Activated CD4-positive, alpha-beta memory T cell treated with anti-CD3 and anti-CD28 coated beads, Interleukin-2, amount 10 ng/mL, durations not matched to agents 7 days and 5 days (primary cell): ENCODE measurements at regions not wholly inside any gene's neighbourhood (a gene's known extent, or its start where the extent isn't known, plus 50 kb on each side); places are given as distances from the start of the nearest gene placed in this dataset.

Experiments used
- CTCF ChIA-PET: fragments of 350-600 bp; sonication (Branson Sonifier 250); formaldehyde crosslinking; loops from one replicate; lab custom pipeline; 2021; ENCODE audit warnings: antibody characterized with exemption, inconsistent platforms; lab: Charles Lee
- POLR2A ChIA-PET: fragments of 350-600 bp; sonication (Branson Sonifier 250); formaldehyde crosslinking; loops from one replicate; lab custom pipeline; 2021; ENCODE audit warnings: antibody characterized with exemption; lab: Charles Lee
- DNase-seq: peaks from one replicate; pipeline ENCODE4 v3.0.0-alpha.2; 2020
- H3K27ac Mint-ChIP-seq: one replicate; pipeline ENCODE4 v1.8.0; 2021; ENCODE audit warnings: mild to moderate bottlenecking, mixed read lengths
- H3K27me3 Mint-ChIP-seq: one replicate; pipeline ENCODE4 v1.8.0; 2021; ENCODE audit warnings: mixed read lengths
- H3K36me3 Mint-ChIP-seq: one replicate; pipeline ENCODE4 v1.8.0; 2021; ENCODE audit warnings: low read depth, mixed read lengths
- H3K4me1 Mint-ChIP-seq: one replicate; pipeline ENCODE4 v1.8.0; 2021; ENCODE audit warnings: mixed read lengths
- H3K4me3 Mint-ChIP-seq: one replicate; pipeline ENCODE4 v1.8.0; 2021; ENCODE audit warnings: mild to moderate bottlenecking, mixed read lengths
- H3K9me3 Mint-ChIP-seq: one replicate; pipeline ENCODE4 v1.8.0; 2021; ENCODE audit warnings: mixed read lengths

DNA sequence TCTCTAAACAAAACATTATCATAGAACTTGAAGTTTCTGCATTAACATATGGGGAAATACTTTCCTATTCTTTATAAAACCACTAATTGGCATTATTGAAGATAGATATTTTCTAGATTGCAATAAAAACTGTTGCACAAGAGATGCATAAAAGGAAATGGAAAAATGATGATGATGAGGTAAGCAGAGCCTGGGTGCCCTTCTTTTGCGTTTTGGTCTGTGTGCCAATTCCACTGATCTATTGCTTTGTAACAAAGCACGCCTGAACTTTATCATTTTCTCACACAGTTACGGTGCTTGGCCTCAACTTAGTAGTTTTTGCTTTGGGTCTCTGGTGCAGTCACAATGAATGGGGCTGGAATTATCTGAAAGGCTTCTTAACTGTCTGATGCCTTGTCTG lies 450.5 kb downstream of the MAFB start:
- no peak for DNase-seq
- no peaks in the 10 kb centered on the region for H3K9me3 Mint-ChIP-seq
- ChIA-PET POLR2A (no interaction called here), CTCF (no interaction called here)
- no peaks in the 10 kb centered on the region for H3K36me3 Mint-ChIP-seq
- H3K27me3 Mint-ChIP-seq = no peaks in the 10 kb centered on the region
- H3K27ac Mint-ChIP-seq = no peak overlapping the region
- H3K4me3 Mint-ChIP-seq = no peak overlapping the region
- no peaks in the 10 kb centered on the region for H3K4me1 Mint-ChIP-seq

DNA sequence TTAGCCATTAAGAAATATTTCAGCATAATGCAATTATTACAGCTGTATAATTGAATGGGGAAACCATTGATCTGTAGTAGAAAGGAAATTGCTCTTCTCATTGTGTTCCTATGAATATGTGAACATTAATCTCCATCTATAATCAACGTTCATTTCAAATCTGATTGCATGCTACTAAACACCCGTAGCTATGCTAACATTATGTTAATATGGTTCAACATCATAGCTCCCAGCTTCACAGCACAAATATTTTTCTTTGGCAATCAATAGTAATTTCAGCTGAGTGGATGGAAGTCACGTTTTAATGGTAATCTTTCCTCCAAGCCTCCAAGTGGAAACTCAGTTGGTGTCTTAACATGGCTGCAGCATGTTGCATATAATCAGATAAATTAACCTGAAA lies 454.4 kb downstream of the MAFB start:
- no peaks in the 10 kb centered on the region for H3K27me3 Mint-ChIP-seq
- ChIA-PET CTCF (no interaction called here), POLR2A (no interaction called here)
- H3K36me3 Mint-ChIP-seq = no peaks in the 10 kb centered on the region
- no peak for DNase-seq
- no peak overlapping the region for H3K4me3 Mint-ChIP-seq
- no peak overlapping the region for H3K27ac Mint-ChIP-seq
- H3K4me1 Mint-ChIP-seq = no peaks in the 10 kb centered on the region
- no peaks in the 10 kb centered on the region for H3K9me3 Mint-ChIP-seq

DNA sequence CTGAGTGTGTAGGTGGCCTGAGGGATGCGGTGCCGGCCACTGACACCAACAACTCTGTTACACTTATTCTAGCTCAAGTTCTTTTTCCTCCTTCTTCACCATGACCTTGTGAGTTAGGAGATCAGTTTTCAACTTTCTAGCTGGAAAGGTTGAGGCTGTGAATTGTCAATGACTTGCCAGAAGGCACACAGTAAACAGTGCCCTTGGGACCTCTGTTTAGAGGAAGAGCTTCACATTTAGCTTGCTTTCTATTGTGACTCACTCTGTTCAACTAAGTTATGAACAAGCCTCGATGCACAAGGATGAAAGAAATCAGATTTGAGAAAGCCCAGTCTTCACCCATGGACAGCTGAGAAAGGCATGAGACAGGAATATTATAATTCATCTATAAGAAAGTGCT lies 455.6 kb downstream of the MAFB start:
- no peak overlapping the region for H3K27ac Mint-ChIP-seq
- POLR2A ChIA-PET = no interaction called here
- no peaks in the 10 kb centered on the region for H3K27me3 Mint-ChIP-seq
- H3K9me3 Mint-ChIP-seq = no peaks in the 10 kb centered on the region
- H3K4me1 Mint-ChIP-seq = no peaks in the 10 kb centered on the region
- no peaks in the 10 kb centered on the region for H3K36me3 Mint-ChIP-seq
- no peak for DNase-seq
- CTCF ChIA-PET = no interaction called here
- no peak overlapping the region for H3K4me3 Mint-ChIP-seq

DNA sequence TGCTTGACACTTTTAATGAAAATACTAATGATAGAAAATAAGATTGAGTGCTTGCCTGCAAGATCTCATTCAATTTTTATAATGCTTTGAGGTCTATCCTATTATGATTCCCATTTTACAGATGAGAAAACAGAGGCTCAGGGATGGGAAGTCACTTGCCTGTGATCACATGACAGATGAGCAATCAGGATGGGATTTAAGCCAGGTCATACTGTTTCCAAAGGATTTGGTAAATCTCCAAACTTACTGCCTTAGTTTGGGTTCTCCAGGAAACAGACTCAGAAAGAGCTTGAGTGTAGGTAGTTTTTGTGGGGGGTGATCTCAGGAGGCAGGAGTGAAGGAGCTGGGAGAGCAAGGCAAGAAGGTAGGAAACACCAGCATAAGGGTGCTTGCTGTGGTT lies 456.3 kb downstream of the MAFB start:
- DNase-seq = no peak
- Mint-ChIP-seq H3K4me3 (no peak overlapping the region), H3K9me3 (no peaks in the 10 kb centered on the region), H3K27ac (no peak overlapping the region), H3K27me3 (no peaks in the 10 kb centered on the region), H3K36me3 (no peaks in the 10 kb centered on the region), H3K4me1 (no peaks in the 10 kb centered on the region)
- CTCF ChIA-PET = no interaction called here
- POLR2A ChIA-PET = no interaction called here

DNA sequence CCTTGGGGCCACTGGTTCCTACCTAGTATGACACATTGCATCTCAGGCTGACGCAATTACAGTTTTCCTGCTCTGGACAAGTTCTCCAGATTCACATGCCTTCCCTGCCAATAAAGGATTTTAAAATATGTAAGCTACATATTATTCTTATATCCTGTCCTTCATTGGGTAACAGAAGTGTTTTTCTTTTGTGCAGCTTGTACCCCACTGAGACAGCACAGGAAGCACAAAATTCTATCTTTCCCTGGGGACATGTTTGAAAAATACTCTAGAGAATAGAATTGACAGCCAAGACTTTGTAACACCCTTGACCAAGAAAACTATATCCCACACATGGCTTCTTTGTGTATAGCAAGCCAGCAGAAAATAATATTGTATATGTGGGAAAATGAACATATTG lies 456.8 kb downstream of the MAFB start:
- no peaks in the 10 kb centered on the region for H3K36me3 Mint-ChIP-seq
- H3K4me1 Mint-ChIP-seq = no peaks in the 10 kb centered on the region
- no peaks in the 10 kb centered on the region for H3K9me3 Mint-ChIP-seq
- CTCF ChIA-PET = no interaction called here
- DNase-seq = no peak
- H3K4me3 Mint-ChIP-seq = no peak overlapping the region
- no peak overlapping the region for H3K27ac Mint-ChIP-seq
- POLR2A ChIA-PET = no interaction called here
- no peaks in the 10 kb centered on the region for H3K27me3 Mint-ChIP-seq

DNA sequence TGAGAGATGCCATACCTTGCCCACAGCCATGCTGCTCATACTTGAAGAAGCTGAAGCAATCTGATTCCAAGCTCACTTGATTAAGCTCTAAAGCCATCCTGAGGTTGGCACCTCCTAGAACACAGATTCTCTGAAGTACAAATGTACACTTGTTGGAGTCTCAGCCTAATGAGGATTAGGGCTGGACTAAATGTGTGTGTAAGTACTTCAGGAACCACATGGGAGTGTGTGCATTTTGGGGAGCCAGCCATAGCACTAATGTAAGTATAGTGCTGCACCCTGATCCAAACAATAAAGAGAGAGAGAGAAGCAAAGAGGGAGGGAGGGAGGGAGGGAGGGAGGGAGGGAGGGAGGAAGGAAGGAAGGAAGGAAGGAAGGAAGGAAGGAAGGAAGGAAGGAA lies 458.6 kb downstream of the MAFB start:
- Mint-ChIP-seq H3K36me3 (no peaks in the 10 kb centered on the region), H3K4me3 (no peak overlapping the region), H3K27me3 (no peaks in the 10 kb centered on the region), H3K27ac (no peak overlapping the region), H3K4me1 (no peaks in the 10 kb centered on the region), H3K9me3 (no peaks in the 10 kb centered on the region)
- no peak for DNase-seq
- ChIA-PET POLR2A (no interaction called here), CTCF (no interaction called here)

DNA sequence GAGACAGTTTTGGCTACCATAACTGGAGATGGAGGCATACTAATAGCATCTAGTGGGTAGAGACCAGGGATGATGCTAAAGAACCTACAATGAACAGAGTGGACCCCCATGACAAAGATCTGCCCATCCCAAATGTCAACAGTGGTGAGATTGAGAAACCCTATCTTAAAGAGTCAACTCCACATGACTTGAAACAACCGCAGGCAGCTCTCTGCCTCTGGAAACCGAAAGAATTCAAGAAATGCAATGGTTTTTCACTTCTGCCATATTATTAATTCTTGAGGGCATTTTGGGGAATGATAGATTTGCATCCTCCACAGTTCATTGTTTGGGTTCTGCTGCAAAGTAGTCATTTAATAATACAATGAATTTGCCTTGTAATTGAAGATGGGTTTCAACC lies 463.4 kb downstream of the MAFB start:
- no peak for DNase-seq
- ChIA-PET CTCF (no interaction called here), POLR2A (no interaction called here)
- no peaks in the 10 kb centered on the region for H3K9me3 Mint-ChIP-seq
- no peaks in the 10 kb centered on the region for H3K36me3 Mint-ChIP-seq
- H3K4me3 Mint-ChIP-seq = no peak overlapping the region
- H3K27me3 Mint-ChIP-seq = no peaks in the 10 kb centered on the region
- H3K4me1 Mint-ChIP-seq = no peaks in the 10 kb centered on the region
- H3K27ac Mint-ChIP-seq = no peak overlapping the region

DNA sequence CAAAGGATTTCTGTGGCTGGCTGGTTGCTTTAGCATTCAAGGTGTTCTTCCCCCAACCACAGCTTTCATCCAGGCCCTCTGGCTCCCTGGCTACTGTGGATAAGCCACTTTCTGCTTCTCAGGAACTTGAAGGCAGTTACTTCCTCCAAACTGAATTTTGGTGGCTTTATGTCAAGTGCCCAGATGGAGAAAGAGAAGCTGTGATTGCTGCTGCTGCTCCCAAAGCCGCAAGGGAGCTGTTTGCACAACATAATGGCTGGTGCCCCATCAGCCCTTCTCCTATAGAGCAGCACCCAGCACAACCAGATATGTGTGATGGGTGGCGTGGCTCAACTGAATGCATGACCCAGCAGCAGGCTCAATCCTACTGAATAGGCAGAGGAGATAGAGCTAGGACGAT lies 465.2 kb downstream of the MAFB start:
- ChIA-PET POLR2A (no interaction called here), CTCF (no interaction called here)
- no peak overlapping the region for H3K27ac Mint-ChIP-seq
- H3K27me3 Mint-ChIP-seq = no peaks in the 10 kb centered on the region
- no peaks in the 10 kb centered on the region for H3K4me1 Mint-ChIP-seq
- no peak overlapping the region for H3K4me3 Mint-ChIP-seq
- DNase-seq = no peak
- no peaks in the 10 kb centered on the region for H3K9me3 Mint-ChIP-seq
- no peaks in the 10 kb centered on the region for H3K36me3 Mint-ChIP-seq

DNA sequence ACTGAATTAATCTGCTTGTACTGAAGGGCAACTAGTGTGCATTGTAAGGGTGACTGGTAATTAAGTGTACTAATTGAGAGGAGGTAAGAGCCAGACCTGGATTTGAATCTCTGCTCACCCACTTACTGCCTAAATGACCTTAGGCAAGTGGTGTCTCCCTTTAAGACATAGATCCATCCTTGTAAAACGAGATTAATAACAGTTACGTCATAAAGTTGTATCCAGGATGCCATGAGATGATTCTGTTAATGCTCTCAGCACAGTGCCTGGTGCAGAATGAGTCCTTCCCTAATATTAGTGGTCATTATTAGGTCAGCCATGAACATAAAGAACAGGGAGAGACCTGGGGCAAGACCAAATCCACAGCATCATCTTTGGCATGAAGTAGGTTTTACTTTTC lies 470.1 kb downstream of the MAFB start:
- Mint-ChIP-seq H3K9me3 (no peaks in the 10 kb centered on the region), H3K27ac (no peak overlapping the region), H3K36me3 (no peaks in the 10 kb centered on the region), H3K27me3 (no peaks in the 10 kb centered on the region), H3K4me1 (no peaks in the 10 kb centered on the region), H3K4me3 (no peak overlapping the region)
- CTCF ChIA-PET = no interaction called here
- POLR2A ChIA-PET = no interaction called here
- DNase-seq = no peak

DNA sequence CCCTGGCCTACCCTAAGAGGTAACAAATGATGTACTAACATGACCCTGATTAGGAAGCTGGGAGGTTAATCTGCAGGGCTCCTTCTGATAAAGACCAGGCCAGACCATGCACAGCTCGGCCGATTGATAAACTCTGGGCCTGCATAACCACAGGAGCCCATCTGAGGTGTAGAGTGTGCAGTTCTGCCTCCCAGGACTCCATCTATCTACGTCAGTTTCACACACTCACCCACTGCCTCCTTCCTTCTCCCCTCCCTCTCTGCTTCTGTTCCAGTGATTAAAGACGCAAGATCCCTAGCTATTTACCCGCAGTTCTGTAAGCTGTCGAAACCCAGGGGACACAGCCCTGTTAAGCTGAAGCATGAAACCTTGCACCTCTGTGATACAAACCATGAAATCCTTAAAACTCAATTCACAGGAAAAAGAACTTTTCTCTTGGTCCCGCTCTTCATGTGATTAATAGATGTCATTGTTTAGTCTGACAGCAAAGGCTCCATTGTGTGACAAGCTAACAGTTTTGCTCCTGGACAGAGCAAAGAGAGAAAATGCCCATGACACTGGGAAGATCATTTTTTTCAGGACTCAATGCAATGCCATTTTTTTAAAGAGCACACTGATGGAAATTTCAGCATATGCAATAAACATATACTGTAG lies 470.6 kb downstream of the MAFB start:
- H3K36me3 Mint-ChIP-seq = no peaks in the 10 kb centered on the region
- POLR2A ChIA-PET = no interaction called here
- no peaks in the 10 kb centered on the region for H3K9me3 Mint-ChIP-seq
- no peaks in the 10 kb centered on the region for H3K4me1 Mint-ChIP-seq
- no peak overlapping the region for H3K4me3 Mint-ChIP-seq
- no peaks in the 10 kb centered on the region for H3K27me3 Mint-ChIP-seq
- DNase-seq = no peak
- H3K27ac Mint-ChIP-seq = no peak overlapping the region
- CTCF ChIA-PET = no interaction called here

DNA sequence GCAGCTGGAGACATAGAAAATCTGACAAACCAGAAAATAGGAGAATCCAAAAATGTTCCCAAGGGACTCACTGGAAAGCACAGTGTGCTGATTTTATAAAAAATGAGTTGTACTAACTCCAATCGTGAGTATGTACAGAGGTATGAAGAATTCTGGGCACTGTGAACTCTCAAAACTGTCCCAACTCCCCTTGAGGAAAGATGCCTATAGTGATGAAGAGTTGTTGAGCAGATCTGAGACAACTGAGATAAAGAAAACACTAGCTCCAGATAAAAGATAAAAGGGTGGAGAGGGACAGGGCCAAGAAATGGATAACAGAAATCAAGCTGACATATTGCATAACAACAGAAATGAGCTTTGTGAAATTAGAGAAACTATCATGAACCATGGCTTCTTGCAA lies 481.4 kb downstream of the MAFB start:
- CTCF ChIA-PET = no interaction called here
- no peak overlapping the region for H3K27ac Mint-ChIP-seq

DNA sequence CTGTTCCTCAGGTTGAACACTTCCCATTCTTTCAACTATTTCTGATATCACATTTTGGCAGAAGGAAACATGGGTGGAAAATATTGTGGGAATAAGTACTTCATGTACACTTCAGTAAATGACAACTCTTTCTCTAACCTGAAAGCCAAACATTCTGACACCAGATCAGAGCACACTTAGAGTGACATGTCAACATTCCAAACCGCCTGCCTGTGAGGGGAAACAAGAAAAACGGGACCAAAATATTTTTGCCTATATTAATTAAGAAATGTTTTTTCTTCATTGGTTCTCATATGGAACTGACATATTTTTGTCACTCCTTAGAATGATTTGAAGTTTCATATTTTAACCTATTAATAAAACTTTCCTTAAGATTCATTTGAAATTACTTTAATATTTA lies 483.1 kb downstream of the MAFB start:
- POLR2A ChIA-PET = no interaction called here
- H3K9me3 Mint-ChIP-seq = no peaks in the 10 kb centered on the region
- H3K4me3 Mint-ChIP-seq = no peak overlapping the region
- CTCF ChIA-PET = no interaction called here
- H3K4me1 Mint-ChIP-seq = no peaks in the 10 kb centered on the region
- no peak overlapping the region for H3K27ac Mint-ChIP-seq
- H3K27me3 Mint-ChIP-seq = no peaks in the 10 kb centered on the region
- DNase-seq = no peak
- no peaks in the 10 kb centered on the region for H3K36me3 Mint-ChIP-seq

More for the DNA sequence above, 481.4 kb downstream of the MAFB start:
- Mint-ChIP-seq H3K9me3 (no peaks in the 10 kb centered on the region), H3K4me3 (no peak overlapping the region), H3K27me3 (no peaks in the 10 kb centered on the region), H3K4me1 (no peaks in the 10 kb centered on the region), H3K36me3 (no peaks in the 10 kb centered on the region)
- DNase-seq = no peak
- POLR2A ChIA-PET = no interaction called here

DNA sequence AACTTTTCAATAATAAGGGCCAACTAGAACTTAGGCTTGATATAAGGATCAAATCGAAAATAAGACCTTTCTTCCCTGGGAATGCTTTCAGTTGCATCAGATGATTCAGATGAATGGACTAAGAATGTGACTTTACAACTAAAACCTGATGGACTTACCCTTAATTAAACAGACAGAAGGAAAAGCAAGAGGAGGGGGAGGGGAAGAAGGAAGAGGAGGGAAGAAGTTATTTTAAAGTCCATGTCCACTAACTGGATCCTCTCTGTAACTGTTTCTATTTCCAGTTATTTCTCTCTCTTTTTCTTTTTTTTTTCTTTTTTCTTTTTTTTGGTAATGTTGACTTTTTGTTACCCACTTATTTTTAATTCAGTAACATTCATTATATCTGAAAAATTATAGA lies 486.0 kb downstream of the MAFB start:
- H3K9me3 Mint-ChIP-seq = no peaks in the 10 kb centered on the region
- no peak for DNase-seq
- no peaks in the 10 kb centered on the region for H3K36me3 Mint-ChIP-seq
- ChIA-PET POLR2A (no interaction called here), CTCF (no interaction called here)
- no peak overlapping the region for H3K4me3 Mint-ChIP-seq
- H3K27me3 Mint-ChIP-seq = no peaks in the 10 kb centered on the region
- H3K4me1 Mint-ChIP-seq = no peaks in the 10 kb centered on the region
- H3K27ac Mint-ChIP-seq = no peak overlapping the region

DNA sequence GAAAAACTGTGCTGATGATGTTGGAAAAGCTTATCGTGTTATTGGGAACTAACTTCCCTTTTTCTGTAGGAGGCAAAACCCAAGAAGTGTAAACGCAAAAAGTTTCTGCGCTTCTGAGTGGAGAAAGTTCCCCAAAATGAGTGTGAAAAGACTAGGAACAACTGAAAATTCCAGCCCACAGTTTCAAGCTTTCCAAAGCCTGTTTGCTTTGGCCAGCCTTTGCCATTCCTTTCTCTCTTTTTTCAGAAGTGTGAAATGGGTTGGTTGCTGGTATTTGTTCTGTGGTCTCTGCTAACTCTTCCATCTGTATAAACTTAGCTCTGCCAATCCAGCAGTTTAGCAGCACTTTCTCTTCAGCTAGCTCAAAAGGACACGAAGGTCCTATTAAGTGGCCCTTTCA lies 491.3 kb downstream of the MAFB start:
- no peaks in the 10 kb centered on the region for H3K36me3 Mint-ChIP-seq
- CTCF ChIA-PET = no interaction called here
- DNase-seq = no peak
- H3K9me3 Mint-ChIP-seq = no peaks in the 10 kb centered on the region
- no peaks in the 10 kb centered on the region for H3K27me3 Mint-ChIP-seq
- no peak overlapping the region for H3K27ac Mint-ChIP-seq
- POLR2A ChIA-PET = no interaction called here
- H3K4me1 Mint-ChIP-seq = no peaks in the 10 kb centered on the region
- no peak overlapping the region for H3K4me3 Mint-ChIP-seq
